H1 (cell line): ENCODE measurements at regions not wholly inside any gene's neighbourhood (a gene's known extent, or its start where the extent isn't known, plus 50 kb on each side); places are given as distances from the start of the nearest gene placed in this dataset.

ENCODE experiments used
- CTCF ChIA-PET: fragments of 300-600 bp; sonication (Branson Sonifier 250); formaldehyde crosslinking; loops from one replicate; lab custom pipeline; 2021; ENCODE audit not compliant: partially characterized antibody; lab: Charles Lee
- POLR2A ChIA-PET: fragments of 300-600 bp; sonication (Branson Sonifier 250); formaldehyde crosslinking; loops from one replicate; lab custom pipeline; 2021; ENCODE audit warnings: inconsistent platforms; ENCODE audit not compliant: partially characterized antibody; lab: Charles Lee
- DNase-seq, 2 experiments: peaks; one replicate each; pipeline versions ENCODE4 v3.0.0 to v3.0.0-alpha.2; 2010 to 2022; ENCODE audit warnings: low spot score in 2 of 2, low read depth in 1 of 2, mixed read lengths in 1 of 2
- FAIRE-seq: peaks from 2 replicates; lab custom pipeline; 2011; peaks lifted over from hg19 to GRCh38; lab: Jason Lieb, UNC
- H2AFZ ChIP-seq: 2 replicates; pipeline ENCODE4 v1.8.1; 2012; ENCODE audit warnings: low read length, inconsistent platforms
- H2AK5ac ChIP-seq: 2 replicates; pipeline ENCODE4 v1.6.1; 2013; ENCODE audit warnings: low read depth, low read length
- H2BK120ac ChIP-seq: replicated peaks from 2 replicates; pipeline ENCODE3; 2013; ENCODE audit warnings: low read depth, low read length, inconsistent platforms
- H2BK12ac ChIP-seq: 2 replicates; pipeline ENCODE4 v1.6.1; 2013; ENCODE audit warnings: low read depth, low read length
- H2BK15ac ChIP-seq: 2 replicates; pipeline ENCODE4 v1.6.1; 2013; ENCODE audit warnings: low read length
- H2BK20ac ChIP-seq: 2 replicates; pipeline ENCODE4 v1.6.1; 2013; ENCODE audit warnings: low read length
- H2BK5ac ChIP-seq: 2 replicates; pipeline ENCODE4 v1.6.1; 2013; ENCODE audit warnings: low read depth, low read length
- H3K14ac ChIP-seq: 2 replicates; pipeline ENCODE4 v1.6.1; 2013; ENCODE audit warnings: inconsistent platforms; ENCODE audit not compliant: insufficient read length
- H3K18ac ChIP-seq: 2 replicates; pipeline ENCODE4 v1.6.1; 2013; ENCODE audit warnings: low read length; ENCODE audit errors: extremely low read depth
- H3K23ac ChIP-seq: 2 replicates; pipeline ENCODE4 v1.6.1; 2013; ENCODE audit warnings: inconsistent platforms; ENCODE audit not compliant: insufficient read length
- H3K23me2 ChIP-seq: 2 replicates; pipeline ENCODE4 v1.6.1; 2013; ENCODE audit warnings: low read depth, low read length
- H3K27ac ChIP-seq: 2 replicates; pipeline ENCODE4 v1.6.1; 2011; ENCODE audit warnings: low read depth, low read length, inconsistent platforms
- H3K27me3 ChIP-seq, 4 experiments: replicated peaks in 1 of 4; 1 replicate in 1 of 4; 2 replicates in 3 of 4; pipeline versions ENCODE4 v1.6.1 to v1.8.1; 2011 to 2013; ENCODE audit warnings: low read length in 3 of 4, mild to moderate bottlenecking in 3 of 4, inconsistent platforms in 2 of 4, mixed read lengths in 2 of 4, moderate library complexity in 1 of 4; ENCODE audit not compliant: control insufficient read depth in 3 of 4, insufficient read depth in 3 of 4; ENCODE audit errors: extremely low read depth in 1 of 4
- H3K36me3 ChIP-seq, 4 experiments: 2 replicates each; pipeline versions ENCODE4 v1.6.1 to v1.8.1; 2011 to 2013; ENCODE audit warnings: mild to moderate bottlenecking in 4 of 4, low read length in 3 of 4, moderate library complexity in 2 of 4, control low read depth in 1 of 4, inconsistent platforms in 1 of 4; ENCODE audit not compliant: insufficient read depth in 4 of 4, control insufficient read depth in 2 of 4
- H3K4ac ChIP-seq: replicated peaks from 2 replicates; pipeline ENCODE3; 2013; ENCODE audit warnings: low read length, low read depth, mixed read lengths, inconsistent platforms; ENCODE audit not compliant: insufficient read length
- H3K4me1 ChIP-seq, 4 experiments: replicated peaks in 1 of 4; 1 replicate in 1 of 4; 2 replicates in 3 of 4; pipeline versions ENCODE4 v1.6.1 to v1.8.1; 2011 to 2013; ENCODE audit warnings: low read length in 3 of 4, inconsistent platforms in 2 of 4, mixed read lengths in 1 of 4; ENCODE audit not compliant: insufficient read depth in 4 of 4, control insufficient read depth in 3 of 4
- H3K4me2 ChIP-seq, 2 experiments: 2 replicates each; pipeline versions ENCODE4 v1.6.1 to v1.8.1; 2011 to 2013; ENCODE audit warnings: low read depth in 2 of 2, low read length in 2 of 2, control low read depth in 1 of 2, inconsistent platforms in 1 of 2, mild to moderate bottlenecking in 1 of 2; ENCODE audit not compliant: insufficient read depth in 1 of 2
- H3K4me3 ChIP-seq, 4 experiments: fragments of 200-600, 300-600 bp in 1 of 4; sonication (generic), shearing (Covaris generic), sonication (Bioruptor Twin) in 1 of 4; 2 replicates each; pipeline versions ENCODE4 v1.5.1 to v1.8.1; 2011 to 2016; ENCODE audit warnings: low read length in 4 of 4, low read depth in 3 of 4, control low read depth in 2 of 4, inconsistent platforms in 2 of 4, mild to moderate bottlenecking in 2 of 4, mixed read lengths in 1 of 4, moderate library complexity in 1 of 4; ENCODE audit not compliant: insufficient read depth in 2 of 4; ENCODE audit errors: extremely low read depth in 1 of 4
- H3K56ac ChIP-seq: replicated peaks from 2 replicates; pipeline ENCODE3; 2013; ENCODE audit warnings: low read depth, mild to moderate bottlenecking, mixed read lengths, low read length, inconsistent platforms; ENCODE audit not compliant: insufficient read length
- H3K79me1 ChIP-seq: 2 replicates; pipeline ENCODE4 v1.6.1; 2013; ENCODE audit warnings: low read depth, low read length, control low read depth
- H3K79me2 ChIP-seq, 2 experiments: 2 replicates each; pipeline versions ENCODE4 v1.6.1 to v1.8.1; 2012 to 2013; ENCODE audit warnings: low read length in 2 of 2, mild to moderate bottlenecking in 2 of 2, inconsistent platforms in 1 of 2; ENCODE audit not compliant: insufficient read depth in 2 of 2, control insufficient read depth in 1 of 2
- H3K9ac ChIP-seq, 4 experiments: replicated peaks in 1 of 4; 1 replicate in 1 of 4; 2 replicates in 3 of 4; pipeline versions ENCODE4 v1.6.1 to v1.8.1; 2011 to 2013; ENCODE audit warnings: low read depth in 3 of 4, low read length in 3 of 4, control low read depth in 2 of 4, mild to moderate bottlenecking in 2 of 4, moderate library complexity in 2 of 4, inconsistent platforms in 1 of 4; ENCODE audit errors: extremely low read depth in 1 of 4
- H3K9me3 ChIP-seq, 2 experiments: 2 replicates each; pipeline versions ENCODE4 v1.6.1 to v1.8.1; 2012 to 2013; ENCODE audit warnings: mild to moderate bottlenecking in 2 of 2, moderate library complexity in 2 of 2, control low read depth in 1 of 2, inconsistent platforms in 1 of 2, low read depth in 1 of 2, low read length in 1 of 2, mixed read lengths in 1 of 2; ENCODE audit not compliant: insufficient read depth in 2 of 2
- H4K20me1 ChIP-seq, 2 experiments: replicated peaks in 1 of 2; 2 replicates each; pipeline versions ENCODE3 to v1.8.1; 2011 to 2013; ENCODE audit warnings: inconsistent platforms in 2 of 2, low read length in 2 of 2, mild to moderate bottlenecking in 1 of 2; ENCODE audit not compliant: insufficient read depth in 2 of 2, control insufficient read depth in 1 of 2
- H4K5ac ChIP-seq: 2 replicates; pipeline ENCODE4 v1.6.1; 2013; ENCODE audit warnings: low read length, low read depth, mixed read lengths, inconsistent platforms; ENCODE audit not compliant: insufficient read length
- H4K8ac ChIP-seq: 2 replicates; pipeline ENCODE4 v1.8.0; 2013; ENCODE audit warnings: mild to moderate bottlenecking, moderate library complexity, low read length, inconsistent platforms; ENCODE audit not compliant: insufficient read depth; ENCODE audit errors: extremely low read depth
- H4K91ac ChIP-seq: replicated peaks from 2 replicates; pipeline ENCODE3; 2013; ENCODE audit warnings: low read length, mixed read lengths, inconsistent platforms; ENCODE audit not compliant: insufficient read length
- WGBS, 2 experiments: shearing (Covaris generic) in 1 of 2; methylation state at CpG; one replicate each; pipeline versions ENCODE4 v1.1.6 to v1.1.7; 2013 to 2015; ENCODE audit warnings: low lambda C conversion rate in 2 of 2, mixed read lengths in 2 of 2, inconsistent platforms in 1 of 2, low coverage in 1 of 2, missing lambda C conversion rate in 1 of 2; ENCODE audit not compliant: insufficient replicate concordance in 2 of 2, insufficient coverage in 1 of 2, insufficient read length in 1 of 2; ENCODE audit errors: extremely low coverage in 1 of 2, missing lambda C conversion rate in 1 of 2; 5-methylcytosine and 5-hydroxymethylcytosine counted together
- TF ChIP-seq, protein P1 (sequence below): fragments of 300-600 bp; sonication (generic); IDR thresholded peaks from 2 replicates; pipeline ENCODE4 v1.7.1; 2012; ENCODE audit warnings: low read length, moderate library complexity, mild to moderate bottlenecking, inconsistent platforms; ENCODE audit not compliant: insufficient replicate concordance

- H2AK5ac ChIP-seq: no peak overlapping the region
- H4K8ac ChIP-seq: no peak overlapping the region
- peaks cover 18 to 32% of the 10 kb centered on the region in 2 experiments for H3K9me3 ChIP-seq
- H3K36me3 ChIP-seq: no peaks in the 10 kb centered on the region
- no peaks in the 10 kb centered on the region for H3K4me1 ChIP-seq
- H4K20me1 ChIP-seq: no peaks in the 10 kb centered on the region
- no peak overlapping the region for H2BK20ac ChIP-seq
- 76% methylated on average over 5 of the region's 5 CpGs; no CpG with 5 or more reads in 1 of the 2 experiments for WGBS, 2 experiments
- POLR2A ChIA-PET: interaction anchor here (0.6 kb wide), 1 partner anchor 114 kb away, joined by 3 read pairs; the partner anchor contains the start of gene WSB1
- H2BK5ac ChIP-seq: no peak overlapping the region
- no peak overlapping the region for H3K4me3 ChIP-seq
- H3K4me2 ChIP-seq: no peak overlapping the region
- H2AFZ ChIP-seq: no peak overlapping the region
- no peak overlapping the region for H2BK120ac ChIP-seq
- FAIRE-seq: no peak
- H2BK12ac ChIP-seq: no peak overlapping the region
- no peaks in the 10 kb centered on the region for H3K79me2 ChIP-seq
- H3K18ac ChIP-seq: no peak overlapping the region
- H3K79me1 ChIP-seq: no peaks in the 10 kb centered on the region
- H3K23me2 ChIP-seq: no peaks in the 10 kb centered on the region
- H3K56ac ChIP-seq: no peak overlapping the region
- no peak overlapping the region for H3K14ac ChIP-seq
- H3K4ac ChIP-seq: no peak overlapping the region
- no peak overlapping the region for H4K5ac ChIP-seq
- no peak overlapping the region for H3K23ac ChIP-seq
- H4K91ac ChIP-seq: no peak overlapping the region
- H3K27me3 ChIP-seq: no peaks in the 10 kb centered on the region
- no peak overlapping the region for H3K27ac ChIP-seq
- CTCF ChIA-PET: no interaction called here
- DNase-seq: no peak
- H3K9ac ChIP-seq: no peak overlapping the region
- no peak overlapping the region for H2BK15ac ChIP-seq
- TF ChIP-seq, protein P1, sequence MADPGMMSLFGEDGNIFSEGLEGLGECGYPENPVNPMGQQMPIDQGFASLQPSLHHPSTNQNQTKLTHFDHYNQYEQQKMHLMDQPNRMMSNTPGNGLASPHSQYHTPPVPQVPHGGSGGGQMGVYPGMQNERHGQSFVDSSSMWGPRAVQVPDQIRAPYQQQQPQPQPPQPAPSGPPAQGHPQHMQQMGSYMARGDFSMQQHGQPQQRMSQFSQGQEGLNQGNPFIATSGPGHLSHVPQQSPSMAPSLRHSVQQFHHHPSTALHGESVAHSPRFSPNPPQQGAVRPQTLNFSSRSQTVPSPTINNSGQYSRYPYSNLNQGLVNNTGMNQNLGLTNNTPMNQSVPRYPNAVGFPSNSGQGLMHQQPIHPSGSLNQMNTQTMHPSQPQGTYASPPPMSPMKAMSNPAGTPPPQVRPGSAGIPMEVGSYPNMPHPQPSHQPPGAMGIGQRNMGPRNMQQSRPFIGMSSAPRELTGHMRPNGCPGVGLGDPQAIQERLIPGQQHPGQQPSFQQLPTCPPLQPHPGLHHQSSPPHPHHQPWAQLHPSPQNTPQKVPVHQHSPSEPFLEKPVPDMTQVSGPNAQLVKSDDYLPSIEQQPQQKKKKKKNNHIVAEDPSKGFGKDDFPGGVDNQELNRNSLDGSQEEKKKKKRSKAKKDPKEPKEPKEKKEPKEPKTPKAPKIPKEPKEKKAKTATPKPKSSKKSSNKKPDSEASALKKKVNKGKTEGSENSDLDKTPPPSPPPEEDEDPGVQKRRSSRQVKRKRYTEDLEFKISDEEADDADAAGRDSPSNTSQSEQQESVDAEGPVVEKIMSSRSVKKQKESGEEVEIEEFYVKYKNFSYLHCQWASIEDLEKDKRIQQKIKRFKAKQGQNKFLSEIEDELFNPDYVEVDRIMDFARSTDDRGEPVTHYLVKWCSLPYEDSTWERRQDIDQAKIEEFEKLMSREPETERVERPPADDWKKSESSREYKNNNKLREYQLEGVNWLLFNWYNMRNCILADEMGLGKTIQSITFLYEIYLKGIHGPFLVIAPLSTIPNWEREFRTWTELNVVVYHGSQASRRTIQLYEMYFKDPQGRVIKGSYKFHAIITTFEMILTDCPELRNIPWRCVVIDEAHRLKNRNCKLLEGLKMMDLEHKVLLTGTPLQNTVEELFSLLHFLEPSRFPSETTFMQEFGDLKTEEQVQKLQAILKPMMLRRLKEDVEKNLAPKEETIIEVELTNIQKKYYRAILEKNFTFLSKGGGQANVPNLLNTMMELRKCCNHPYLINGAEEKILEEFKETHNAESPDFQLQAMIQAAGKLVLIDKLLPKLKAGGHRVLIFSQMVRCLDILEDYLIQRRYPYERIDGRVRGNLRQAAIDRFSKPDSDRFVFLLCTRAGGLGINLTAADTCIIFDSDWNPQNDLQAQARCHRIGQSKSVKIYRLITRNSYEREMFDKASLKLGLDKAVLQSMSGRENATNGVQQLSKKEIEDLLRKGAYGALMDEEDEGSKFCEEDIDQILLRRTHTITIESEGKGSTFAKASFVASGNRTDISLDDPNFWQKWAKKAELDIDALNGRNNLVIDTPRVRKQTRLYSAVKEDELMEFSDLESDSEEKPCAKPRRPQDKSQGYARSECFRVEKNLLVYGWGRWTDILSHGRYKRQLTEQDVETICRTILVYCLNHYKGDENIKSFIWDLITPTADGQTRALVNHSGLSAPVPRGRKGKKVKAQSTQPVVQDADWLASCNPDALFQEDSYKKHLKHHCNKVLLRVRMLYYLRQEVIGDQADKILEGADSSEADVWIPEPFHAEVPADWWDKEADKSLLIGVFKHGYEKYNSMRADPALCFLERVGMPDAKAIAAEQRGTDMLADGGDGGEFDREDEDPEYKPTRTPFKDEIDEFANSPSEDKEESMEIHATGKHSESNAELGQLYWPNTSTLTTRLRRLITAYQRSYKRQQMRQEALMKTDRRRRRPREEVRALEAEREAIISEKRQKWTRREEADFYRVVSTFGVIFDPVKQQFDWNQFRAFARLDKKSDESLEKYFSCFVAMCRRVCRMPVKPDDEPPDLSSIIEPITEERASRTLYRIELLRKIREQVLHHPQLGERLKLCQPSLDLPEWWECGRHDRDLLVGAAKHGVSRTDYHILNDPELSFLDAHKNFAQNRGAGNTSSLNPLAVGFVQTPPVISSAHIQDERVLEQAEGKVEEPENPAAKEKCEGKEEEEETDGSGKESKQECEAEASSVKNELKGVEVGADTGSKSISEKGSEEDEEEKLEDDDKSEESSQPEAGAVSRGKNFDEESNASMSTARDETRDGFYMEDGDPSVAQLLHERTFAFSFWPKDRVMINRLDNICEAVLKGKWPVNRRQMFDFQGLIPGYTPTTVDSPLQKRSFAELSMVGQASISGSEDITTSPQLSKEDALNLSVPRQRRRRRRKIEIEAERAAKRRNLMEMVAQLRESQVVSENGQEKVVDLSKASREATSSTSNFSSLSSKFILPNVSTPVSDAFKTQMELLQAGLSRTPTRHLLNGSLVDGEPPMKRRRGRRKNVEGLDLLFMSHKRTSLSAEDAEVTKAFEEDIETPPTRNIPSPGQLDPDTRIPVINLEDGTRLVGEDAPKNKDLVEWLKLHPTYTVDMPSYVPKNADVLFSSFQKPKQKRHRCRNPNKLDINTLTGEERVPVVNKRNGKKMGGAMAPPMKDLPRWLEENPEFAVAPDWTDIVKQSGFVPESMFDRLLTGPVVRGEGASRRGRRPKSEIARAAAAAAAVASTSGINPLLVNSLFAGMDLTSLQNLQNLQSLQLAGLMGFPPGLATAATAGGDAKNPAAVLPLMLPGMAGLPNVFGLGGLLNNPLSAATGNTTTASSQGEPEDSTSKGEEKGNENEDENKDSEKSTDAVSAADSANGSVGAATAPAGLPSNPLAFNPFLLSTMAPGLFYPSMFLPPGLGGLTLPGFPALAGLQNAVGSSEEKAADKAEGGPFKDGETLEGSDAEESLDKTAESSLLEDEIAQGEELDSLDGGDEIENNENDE: no peak
Measured at GRCh38 chr17:27180322-27180721, 113.6 kb upstream of the WSB1 start.
